ENCODE measurements at regions not wholly inside any gene's neighbourhood (a gene's known extent, or its start where the extent isn't known, plus 50 kb on each side); places are given as distances from the start of the nearest gene placed in this dataset.

DNA sequence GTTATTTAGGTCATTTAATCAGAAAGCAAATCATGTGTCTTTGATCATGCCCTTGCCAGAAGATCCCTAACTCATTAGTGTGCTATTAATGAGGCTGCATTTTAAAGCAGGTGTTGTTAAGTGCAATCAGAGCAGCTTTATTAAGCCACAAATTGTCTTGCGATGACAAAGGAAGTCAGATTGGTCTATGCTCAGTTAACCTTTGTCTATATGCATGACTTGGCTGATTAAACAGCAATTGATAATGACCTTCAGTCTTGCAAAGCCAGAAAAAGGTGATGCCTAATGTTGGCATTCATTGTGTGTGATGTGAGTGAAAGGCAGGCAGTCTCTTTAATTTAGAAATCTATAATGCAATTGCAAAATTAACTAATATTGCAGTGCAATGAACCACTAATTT is 166.9 kb downstream of the RND3 start:
- H3K36me3 ChIP-seq (ENCODE audit: control insufficient read depth, insufficient read depth, low read length): no peaks in the 10 kb centered on the region
- no peaks in the 10 kb centered on the region for H3K9me3 ChIP-seq (ENCODE audit: control insufficient read depth, low read length)
- WGBS, 2 experiments: 85 to 88% methylated on average over 1 of the region's 1 CpG
- no peak overlapping the region for H3K4me3 ChIP-seq (ENCODE audit: insufficient read depth, low read depth, low read length)
- H3K27me3 ChIP-seq (ENCODE audit: control insufficient read depth, insufficient read depth, low read length, poor library complexity, severe bottlenecking): no peaks in the 10 kb centered on the region
- H3K27ac ChIP-seq (ENCODE audit: insufficient read depth, low read depth, low read length, poor library complexity, severe bottlenecking): no peak overlapping the region
- peaks cover 1% of the 10 kb centered on the region for H3K4me1 ChIP-seq (ENCODE audit: control insufficient read depth, insufficient read depth, low read length)

DNA sequence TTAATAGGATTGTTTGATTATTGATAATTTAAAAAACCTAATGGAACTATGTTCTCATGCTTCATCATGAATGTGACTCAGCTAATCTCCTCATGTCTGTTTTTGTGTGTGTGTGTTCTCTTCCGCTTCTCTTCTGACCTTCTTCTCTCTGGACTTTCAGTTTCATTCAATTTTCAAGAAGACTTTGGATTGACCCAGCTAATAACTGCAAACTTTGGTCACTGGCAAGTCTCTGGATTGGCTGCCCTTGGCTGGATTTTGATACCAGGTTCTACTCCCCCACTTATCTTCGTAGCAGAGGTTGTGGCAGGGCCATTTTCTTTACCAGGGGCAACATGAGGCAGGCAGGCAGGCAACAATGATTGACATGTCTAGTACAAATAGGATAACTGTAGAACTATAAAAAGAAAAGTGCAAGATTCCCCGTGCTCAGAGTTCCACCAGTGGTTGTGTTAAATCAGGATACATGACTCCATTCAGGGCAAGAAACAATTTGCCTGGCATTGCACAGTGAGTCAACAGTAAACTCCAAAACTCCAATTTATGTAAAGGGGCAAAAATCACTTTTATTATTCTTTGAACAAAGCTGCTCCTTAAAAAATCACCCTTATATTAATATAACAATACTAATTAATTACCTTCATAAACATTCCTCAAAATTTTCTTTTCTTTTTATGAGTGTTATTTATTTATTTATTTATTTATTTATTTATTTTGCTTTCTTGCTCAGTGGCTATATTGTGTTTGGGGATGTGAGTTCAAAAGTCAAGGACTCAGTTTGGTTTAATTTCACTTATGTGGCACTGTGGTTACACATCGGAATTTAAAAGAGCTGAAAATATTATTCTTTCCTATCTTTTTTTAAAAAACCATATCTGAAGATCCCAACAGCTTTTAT is 167.6 kb downstream of the RND3 start:
- Histone ChIP-seq H3K4me1 (ENCODE audit: control insufficient read depth, insufficient read depth, low read length) (no peaks in the 10 kb centered on the region), H3K27me3 (ENCODE audit: control insufficient read depth, insufficient read depth, low read length, poor library complexity, severe bottlenecking) (no peaks in the 10 kb centered on the region), H3K4me3 (ENCODE audit: insufficient read depth, low read depth, low read length) (no peak overlapping the region), H3K27ac (ENCODE audit: insufficient read depth, low read depth, low read length, poor library complexity, severe bottlenecking) (no peak overlapping the region), H3K36me3 (ENCODE audit: control insufficient read depth, insufficient read depth, low read length) (no peaks in the 10 kb centered on the region), H3K9me3 (ENCODE audit: control insufficient read depth, low read length) (no peaks in the 10 kb centered on the region)
- 83 to 100% methylated on average over 3 to 4 of the region's 4 CpGs for WGBS, 2 experiments

DNA sequence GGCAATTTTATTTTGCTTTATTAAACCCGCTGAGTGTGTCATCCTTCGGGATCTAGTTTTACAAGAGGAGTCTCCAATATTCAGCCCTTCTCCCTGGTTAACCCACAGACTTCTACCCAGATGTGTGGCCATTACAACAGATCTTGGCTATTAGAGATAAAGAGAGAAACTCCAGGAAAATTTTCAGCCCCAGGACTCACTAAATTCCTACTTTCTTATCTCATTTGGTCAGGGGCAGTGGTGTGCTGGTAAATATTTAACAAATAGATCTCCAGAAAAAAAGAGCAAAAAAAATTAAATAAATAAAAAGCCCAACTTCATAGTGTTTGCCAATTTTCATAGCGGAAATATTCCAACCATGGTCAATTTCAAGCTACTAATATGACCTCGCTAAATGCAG is 168.4 kb downstream of the RND3 start:
- H3K27ac ChIP-seq (ENCODE audit: insufficient read depth, low read depth, low read length, poor library complexity, severe bottlenecking): no peak overlapping the region
- H3K4me1 ChIP-seq (ENCODE audit: control insufficient read depth, insufficient read depth, low read length): no peaks in the 10 kb centered on the region
- H3K36me3 ChIP-seq (ENCODE audit: control insufficient read depth, insufficient read depth, low read length): no peaks in the 10 kb centered on the region
- no peak overlapping the region for H3K4me3 ChIP-seq (ENCODE audit: insufficient read depth, low read depth, low read length)
- 92 to 97% methylated on average over 2 to 4 of the region's 4 CpGs for WGBS, 2 experiments
- no peaks in the 10 kb centered on the region for H3K9me3 ChIP-seq (ENCODE audit: control insufficient read depth, low read length)
- no peaks in the 10 kb centered on the region for H3K27me3 ChIP-seq (ENCODE audit: control insufficient read depth, insufficient read depth, low read length, poor library complexity, severe bottlenecking)

DNA sequence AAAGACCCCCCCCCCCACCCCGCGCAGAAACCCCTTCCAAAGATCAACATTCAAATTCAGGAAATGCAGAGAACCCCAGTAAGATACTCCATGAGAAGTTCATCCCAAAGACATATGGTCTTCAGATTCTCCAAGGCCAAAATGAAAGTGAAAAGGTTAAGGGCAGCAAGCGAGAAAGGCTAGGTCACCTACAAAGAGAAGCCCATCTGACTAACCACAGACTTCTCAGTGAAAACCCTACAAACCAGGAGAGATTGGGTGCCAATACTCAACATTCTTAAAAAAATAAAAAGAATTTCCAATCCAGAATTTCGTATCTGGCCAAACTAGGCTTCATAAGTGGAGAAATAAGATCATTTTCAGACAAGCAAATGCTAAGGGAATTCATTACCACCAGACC is 175.2 kb downstream of the RND3 start:
- Histone ChIP-seq H3K9me3 (ENCODE audit: control insufficient read depth, low read length) (no peaks in the 10 kb centered on the region), H3K4me3 (ENCODE audit: insufficient read depth, low read depth, low read length) (no peak overlapping the region), H3K4me1 (ENCODE audit: control insufficient read depth, insufficient read depth, low read length) (no peaks in the 10 kb centered on the region), H3K27me3 (ENCODE audit: control insufficient read depth, insufficient read depth, low read length, poor library complexity, severe bottlenecking) (no peaks in the 10 kb centered on the region), H3K36me3 (ENCODE audit: control insufficient read depth, insufficient read depth, low read length) (no peaks in the 10 kb centered on the region), H3K27ac (ENCODE audit: insufficient read depth, low read depth, low read length, poor library complexity, severe bottlenecking) (no peak overlapping the region)
- WGBS, 2 experiments: 92 to 95% methylated on average over 2 of the region's 4 CpGs

DNA sequence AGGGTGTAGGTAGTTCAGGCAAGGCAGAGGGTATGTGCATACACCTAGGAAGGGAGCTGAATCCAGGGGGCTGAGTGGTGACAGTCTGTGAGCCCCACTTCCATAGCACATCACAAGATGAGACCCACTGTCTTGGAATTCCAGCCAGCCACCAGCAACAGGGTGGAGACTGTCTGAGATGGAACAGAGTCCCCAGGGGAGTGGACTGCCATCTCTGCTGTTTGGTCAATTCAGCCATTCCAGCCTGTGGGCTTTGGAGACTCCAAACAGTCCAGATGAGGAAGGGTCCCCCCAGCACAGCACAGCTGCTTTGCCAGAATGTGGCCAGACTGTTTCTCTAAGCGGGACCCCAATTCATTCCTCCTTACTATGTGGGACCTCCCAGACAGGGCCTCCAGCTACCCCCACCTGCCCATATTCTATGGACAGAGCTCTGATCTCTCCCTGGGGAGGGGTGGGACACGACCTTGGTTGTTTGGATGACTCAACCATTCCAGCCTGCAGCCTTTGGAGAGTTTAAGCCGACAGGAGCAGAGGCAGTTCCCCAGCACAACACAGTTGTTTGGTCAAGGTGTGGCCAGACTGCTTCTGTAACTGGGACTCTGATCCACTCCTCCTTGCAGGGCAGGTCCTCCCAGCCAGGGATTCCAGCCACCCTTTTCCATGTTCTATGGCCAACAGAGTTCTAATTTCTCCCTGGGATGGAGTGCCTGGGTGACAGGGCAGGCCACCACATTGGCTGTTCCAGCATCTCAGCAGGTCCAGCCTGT is 178.0 kb downstream of the RND3 start:
- no peak overlapping the region for H3K27ac ChIP-seq (ENCODE audit: insufficient read depth, low read depth, low read length, poor library complexity, severe bottlenecking)
- no peaks in the 10 kb centered on the region for H3K9me3 ChIP-seq (ENCODE audit: control insufficient read depth, low read length)
- H3K4me3 ChIP-seq (ENCODE audit: insufficient read depth, low read depth, low read length): no peak overlapping the region
- no peaks in the 10 kb centered on the region for H3K36me3 ChIP-seq (ENCODE audit: control insufficient read depth, insufficient read depth, low read length)
- WGBS, 2 experiments: 89 to 94% methylated on average over 3 of the region's 3 CpGs
- no peaks in the 10 kb centered on the region for H3K27me3 ChIP-seq (ENCODE audit: control insufficient read depth, insufficient read depth, low read length, poor library complexity, severe bottlenecking)
- H3K4me1 ChIP-seq (ENCODE audit: control insufficient read depth, insufficient read depth, low read length): no peaks in the 10 kb centered on the region

DNA sequence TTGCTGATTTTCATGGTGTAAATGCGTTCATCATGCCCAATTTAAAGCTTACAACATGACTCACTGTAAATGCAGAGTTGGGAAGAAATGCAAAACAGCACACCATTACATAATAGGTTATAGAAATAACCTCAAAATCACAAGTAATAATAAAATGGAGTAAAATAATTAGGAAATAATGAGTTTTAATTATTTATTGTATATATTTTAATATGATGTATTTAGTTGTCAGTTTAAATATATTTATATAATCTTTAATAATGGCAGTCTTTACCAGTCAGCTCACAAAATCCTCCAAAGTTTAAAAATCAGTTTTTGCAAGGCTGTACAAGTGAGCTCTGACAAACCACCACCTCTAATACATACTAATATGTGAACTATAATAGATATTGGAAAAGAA is 180.2 kb downstream of the RND3 start:
- H3K27ac ChIP-seq (ENCODE audit: insufficient read depth, low read depth, low read length, poor library complexity, severe bottlenecking): no peak overlapping the region
- no peaks in the 10 kb centered on the region for H3K9me3 ChIP-seq (ENCODE audit: control insufficient read depth, low read length)
- no peaks in the 10 kb centered on the region for H3K4me1 ChIP-seq (ENCODE audit: control insufficient read depth, insufficient read depth, low read length)
- H3K36me3 ChIP-seq (ENCODE audit: control insufficient read depth, insufficient read depth, low read length): no peaks in the 10 kb centered on the region
- H3K4me3 ChIP-seq (ENCODE audit: insufficient read depth, low read depth, low read length): no peak overlapping the region
- no peaks in the 10 kb centered on the region for H3K27me3 ChIP-seq (ENCODE audit: control insufficient read depth, insufficient read depth, low read length, poor library complexity, severe bottlenecking)
- WGBS, 2 experiments: 100% methylated on average over 1 of the region's 1 CpG

DNA sequence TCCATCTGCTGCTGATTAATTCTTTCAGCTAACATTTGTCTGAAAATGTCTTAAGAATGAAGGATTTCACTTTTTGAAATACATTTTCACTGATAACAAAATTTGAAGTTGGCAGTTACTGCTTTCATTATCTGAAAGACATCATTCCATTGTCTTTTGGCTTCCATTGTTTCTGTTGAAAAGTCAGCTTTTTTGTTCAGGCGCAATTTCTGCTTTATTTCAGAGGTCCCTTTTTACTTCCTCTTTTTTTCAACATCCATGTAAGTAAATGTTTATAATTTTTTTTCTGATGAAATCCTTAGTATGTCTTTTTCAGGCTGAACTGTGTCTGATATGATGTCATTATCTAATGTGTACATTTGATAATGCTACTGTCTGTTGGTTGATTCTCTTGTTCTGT is 184.2 kb downstream of the RND3 start:
- 92% methylated on average over 1 of the region's 1 CpG; no CpG with 5 or more reads in 1 of the 2 experiments for WGBS, 2 experiments
- Histone ChIP-seq H3K9me3 (ENCODE audit: control insufficient read depth, low read length) (no peaks in the 10 kb centered on the region), H3K36me3 (ENCODE audit: control insufficient read depth, insufficient read depth, low read length) (no peaks in the 10 kb centered on the region), H3K4me3 (ENCODE audit: insufficient read depth, low read depth, low read length) (no peak overlapping the region), H3K27ac (ENCODE audit: insufficient read depth, low read depth, low read length, poor library complexity, severe bottlenecking) (no peak overlapping the region), H3K4me1 (ENCODE audit: control insufficient read depth, insufficient read depth, low read length) (no peaks in the 10 kb centered on the region), H3K27me3 (ENCODE audit: control insufficient read depth, insufficient read depth, low read length, poor library complexity, severe bottlenecking) (no peaks in the 10 kb centered on the region)

DNA sequence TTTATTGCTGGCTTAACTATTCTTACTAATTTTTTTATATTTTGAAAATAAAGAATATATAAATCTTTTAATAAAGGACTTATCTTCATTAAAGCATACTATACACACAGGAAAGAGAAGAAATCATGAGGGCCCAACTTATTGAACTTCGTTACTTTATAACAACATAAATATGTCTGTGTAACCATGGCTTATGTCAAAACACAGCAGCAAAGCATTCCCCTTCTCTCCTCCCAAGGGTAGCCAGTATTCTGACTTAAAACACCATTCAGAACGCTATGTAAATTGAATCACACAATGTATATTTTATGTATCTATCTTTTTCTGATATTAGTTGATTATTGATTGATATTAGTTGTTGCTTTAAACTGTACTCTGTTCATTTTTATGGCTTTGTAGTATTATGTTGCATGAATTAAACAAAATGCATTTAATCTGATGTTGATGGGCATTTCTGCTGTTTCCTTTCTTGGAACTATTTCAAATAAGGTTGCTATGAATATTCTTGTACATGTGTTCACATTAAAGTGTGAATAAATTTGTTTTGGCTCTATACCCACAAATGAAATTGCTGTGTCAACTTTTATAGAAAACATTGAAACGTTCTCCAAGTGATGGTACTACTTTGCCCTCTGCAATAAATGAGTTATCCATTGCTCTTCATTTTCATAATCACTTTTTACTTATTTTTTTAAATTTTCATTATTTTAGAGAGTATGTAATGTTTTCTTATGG is 188.7 kb downstream of the RND3 start:
- no peaks in the 10 kb centered on the region for H3K27me3 ChIP-seq (ENCODE audit: control insufficient read depth, insufficient read depth, low read length, poor library complexity, severe bottlenecking)
- no peak overlapping the region for H3K27ac ChIP-seq (ENCODE audit: insufficient read depth, low read depth, low read length, poor library complexity, severe bottlenecking)
- H3K9me3 ChIP-seq (ENCODE audit: control insufficient read depth, low read length): no peaks in the 10 kb centered on the region
- H3K36me3 ChIP-seq (ENCODE audit: control insufficient read depth, insufficient read depth, low read length): no peaks in the 10 kb centered on the region
- H3K4me1 ChIP-seq (ENCODE audit: control insufficient read depth, insufficient read depth, low read length): no peaks in the 10 kb centered on the region
- H3K4me3 ChIP-seq (ENCODE audit: insufficient read depth, low read depth, low read length): no peak overlapping the region
- WGBS, 2 experiments: 88 to 95% methylated on average over 2 of the region's 3 CpGs

DNA sequence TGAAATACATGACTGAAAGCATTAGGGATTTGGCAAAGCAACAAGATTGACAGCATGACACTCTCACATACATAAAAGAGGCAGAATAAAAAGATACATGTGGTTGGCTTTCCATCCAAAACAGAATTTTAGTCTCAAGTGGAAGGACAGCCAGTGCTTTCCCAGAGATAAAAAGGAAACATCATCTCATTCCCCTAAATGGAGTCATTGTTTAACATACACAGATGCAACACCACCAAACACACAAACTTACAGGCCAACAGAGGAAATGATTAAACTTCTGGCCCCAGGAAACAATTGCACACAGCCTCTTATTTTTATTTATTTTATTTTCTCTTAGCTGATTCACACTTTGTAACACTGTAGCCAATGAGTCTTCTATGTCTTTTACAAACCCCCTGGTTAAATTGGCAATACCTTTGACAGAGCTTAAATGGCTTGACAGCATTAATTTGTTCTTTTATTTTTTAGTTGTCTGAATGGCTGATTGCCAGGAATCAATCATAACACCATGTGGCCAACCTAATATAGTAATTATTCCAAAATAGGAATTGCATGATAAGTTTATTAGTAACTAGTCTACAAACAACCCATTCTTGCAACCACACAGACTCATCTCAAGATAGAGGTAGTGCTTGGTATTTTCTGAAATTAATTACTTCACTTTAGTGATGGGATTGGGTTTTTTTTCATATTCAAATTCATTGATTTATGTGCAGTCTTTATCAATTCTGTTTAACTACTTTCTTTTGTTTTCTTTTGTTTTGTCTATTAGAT is 190.5 kb downstream of the RND3 start:
- H3K27me3 ChIP-seq (ENCODE audit: control insufficient read depth, insufficient read depth, low read length, poor library complexity, severe bottlenecking): no peaks in the 10 kb centered on the region
- H3K36me3 ChIP-seq (ENCODE audit: control insufficient read depth, insufficient read depth, low read length): no peaks in the 10 kb centered on the region
- H3K9me3 ChIP-seq (ENCODE audit: control insufficient read depth, low read length): no peaks in the 10 kb centered on the region
- H3K4me3 ChIP-seq (ENCODE audit: insufficient read depth, low read depth, low read length): no peak overlapping the region
- H3K27ac ChIP-seq (ENCODE audit: insufficient read depth, low read depth, low read length, poor library complexity, severe bottlenecking): no peak overlapping the region
- H3K4me1 ChIP-seq (ENCODE audit: control insufficient read depth, insufficient read depth, low read length): no peaks in the 10 kb centered on the region

All from ectodermal cell (in vitro differentiated cells).